ENCODE measurements at regions not wholly inside any gene's neighbourhood (a gene's known extent, or its start where the extent isn't known, plus 50 kb on each side); places are given as distances from the start of the nearest gene placed in this dataset.
A peak's percentile ranks its signal among the peaks of the same experiment; 100 is the strongest.

DNA sequence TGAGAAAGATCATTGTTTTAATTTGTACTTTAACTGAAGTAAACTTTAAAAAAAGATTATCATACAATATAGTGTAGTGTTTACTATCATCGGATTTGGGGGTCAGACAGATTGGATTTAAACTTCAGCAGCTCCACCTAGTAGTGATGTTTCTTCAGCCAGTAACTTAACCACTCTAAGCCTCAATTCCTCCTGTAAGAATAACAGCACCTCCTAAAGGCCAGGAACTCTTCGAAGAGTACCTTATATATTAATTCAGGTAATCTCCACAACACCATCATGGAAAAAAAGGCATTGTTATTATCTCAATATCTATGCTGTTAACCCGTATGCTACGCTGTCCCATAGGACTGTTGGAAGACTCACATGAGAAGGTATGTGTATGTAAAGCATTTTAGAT lies 69.0 kb upstream of the DLGAP1 start:
- intact Hi-C loops (cut with DNase I), result no loop called here
- no peak for ATAC-seq
- Histone ChIP-seq H3K4me3 (no peak overlapping the region), H3K36me3 (no peaks in the 10 kb centered on the region), H3K4me1 (no peaks in the 10 kb centered on the region), H3K27ac (no peak overlapping the region), H3K27me3 (no peaks in the 10 kb centered on the region), H3K9me3 (no peaks in the 10 kb centered on the region)
- DNase-seq, result no peak
- TF ChIP-seq, protein P1, sequence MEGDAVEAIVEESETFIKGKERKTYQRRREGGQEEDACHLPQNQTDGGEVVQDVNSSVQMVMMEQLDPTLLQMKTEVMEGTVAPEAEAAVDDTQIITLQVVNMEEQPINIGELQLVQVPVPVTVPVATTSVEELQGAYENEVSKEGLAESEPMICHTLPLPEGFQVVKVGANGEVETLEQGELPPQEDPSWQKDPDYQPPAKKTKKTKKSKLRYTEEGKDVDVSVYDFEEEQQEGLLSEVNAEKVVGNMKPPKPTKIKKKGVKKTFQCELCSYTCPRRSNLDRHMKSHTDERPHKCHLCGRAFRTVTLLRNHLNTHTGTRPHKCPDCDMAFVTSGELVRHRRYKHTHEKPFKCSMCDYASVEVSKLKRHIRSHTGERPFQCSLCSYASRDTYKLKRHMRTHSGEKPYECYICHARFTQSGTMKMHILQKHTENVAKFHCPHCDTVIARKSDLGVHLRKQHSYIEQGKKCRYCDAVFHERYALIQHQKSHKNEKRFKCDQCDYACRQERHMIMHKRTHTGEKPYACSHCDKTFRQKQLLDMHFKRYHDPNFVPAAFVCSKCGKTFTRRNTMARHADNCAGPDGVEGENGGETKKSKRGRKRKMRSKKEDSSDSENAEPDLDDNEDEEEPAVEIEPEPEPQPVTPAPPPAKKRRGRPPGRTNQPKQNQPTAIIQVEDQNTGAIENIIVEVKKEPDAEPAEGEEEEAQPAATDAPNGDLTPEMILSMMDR (IDR thresholded peaks at IDR 0.05), result no peak
- 49% methylated on average over 4 of the region's 4 CpGs for WGBS (ENCODE audit: insufficient coverage, low coverage, low lambda C conversion rate, missing lambda C conversion rate)

DNA sequence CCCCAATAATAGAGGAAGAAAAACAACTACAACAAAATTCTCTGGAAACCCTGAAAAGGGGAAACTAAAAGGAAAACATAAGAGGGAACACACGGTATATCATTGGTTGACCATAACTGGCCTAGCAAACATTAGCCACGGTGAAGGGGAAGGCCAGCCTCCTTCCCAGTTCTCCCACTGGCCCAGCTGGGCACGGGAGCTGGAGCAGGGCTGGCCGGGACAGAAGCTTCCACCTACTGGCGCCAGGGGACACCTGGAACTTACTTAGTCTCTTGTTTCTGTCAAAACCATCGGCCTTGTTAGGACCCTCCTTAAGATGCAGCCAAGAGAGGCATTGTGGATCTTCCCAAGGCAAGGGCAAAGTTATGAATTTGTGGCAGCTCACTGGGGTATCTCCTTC lies 56.1 kb upstream of the DLGAP1 start:
- Histone ChIP-seq H3K9me3 (no peaks in the 10 kb centered on the region), H3K4me1 (no peaks in the 10 kb centered on the region), H3K27ac (no peak overlapping the region), H3K27me3 (no peaks in the 10 kb centered on the region), H3K4me3 (no peak overlapping the region), H3K36me3 (no peaks in the 10 kb centered on the region)
- ATAC-seq (no peak), DNase-seq (no peak)
- intact Hi-C loops (cut with DNase I), result no loop called here
- WGBS (ENCODE audit: insufficient coverage, low coverage, low lambda C conversion rate, missing lambda C conversion rate), result 89% methylated on average over 6 of the region's 6 CpGs
- TF ChIP-seq, protein P1 (IDR thresholded peaks at IDR 0.05), result no peak

DNA sequence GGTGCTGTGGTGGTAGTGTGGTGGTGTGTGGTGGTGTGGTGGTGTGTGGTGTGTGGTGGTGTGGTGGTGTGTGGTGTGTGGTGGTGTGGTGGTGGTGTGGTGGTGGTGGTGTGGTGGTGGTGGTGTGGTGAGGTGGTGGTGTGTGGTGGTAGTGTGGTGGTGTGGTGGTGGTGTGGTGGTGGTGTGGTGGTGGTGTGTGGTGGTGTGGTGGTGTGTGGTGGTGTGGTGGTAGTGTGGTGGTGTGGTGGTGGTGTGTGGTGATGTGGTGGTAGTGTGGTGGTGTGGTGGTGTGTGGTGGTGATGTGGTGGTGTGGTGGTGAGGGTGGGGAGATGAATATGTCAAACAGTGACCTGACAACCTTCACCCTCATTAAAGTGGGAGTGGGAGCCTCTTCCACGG lies 55.6 kb upstream of the DLGAP1 start:
- DNase-seq (no peak), ATAC-seq (peak; percentile 26 to 76 (median 50))
- Histone ChIP-seq H3K27ac (no peak overlapping the region), H3K36me3 (no peaks in the 10 kb centered on the region), H3K4me3 (no peak overlapping the region), H3K9me3 (no peaks in the 10 kb centered on the region), H3K27me3 (no peaks in the 10 kb centered on the region), H3K4me1 (no peaks in the 10 kb centered on the region)
- TF ChIP-seq, protein P1 (IDR thresholded peaks at IDR 0.05), result no peak
- TF ChIP-seq POLR2A (IDR thresholded peaks at IDR 0.05), result no peak
- WGBS (ENCODE audit: insufficient coverage, low coverage, low lambda C conversion rate, missing lambda C conversion rate), result 67% methylated on average over 1 of the region's 1 CpG
- intact Hi-C loops (cut with DNase I), result no loop called here

DNA sequence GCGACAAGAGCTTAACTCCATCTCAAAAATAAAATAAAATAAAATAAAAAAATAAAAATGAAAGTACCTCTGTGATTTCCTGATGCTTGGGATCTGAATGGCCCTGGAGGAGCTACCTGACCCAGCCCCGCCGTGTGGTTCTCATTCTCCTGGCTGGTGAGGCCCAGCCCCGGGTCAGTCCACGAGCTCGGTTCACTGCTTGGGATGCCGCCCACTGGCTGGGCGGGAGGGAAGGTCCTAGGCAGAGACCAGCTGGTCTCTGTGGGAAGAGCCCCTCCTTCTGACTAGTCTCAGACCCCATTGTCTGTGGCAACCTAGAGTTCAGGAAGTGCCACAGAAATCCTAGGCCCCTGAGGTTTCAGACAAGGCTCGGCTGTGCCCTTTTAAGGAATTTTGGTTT lies 55.1 kb upstream of the DLGAP1 start:
- H3K27ac ChIP-seq, result no peak overlapping the region
- H3K4me1 ChIP-seq, result no peaks in the 10 kb centered on the region
- no peaks in the 10 kb centered on the region for H3K9me3 ChIP-seq
- TF ChIP-seq POLR2A (IDR thresholded peaks at IDR 0.05), result no peak
- TF ChIP-seq, protein P1 (IDR thresholded peaks at IDR 0.05), result no peak
- H3K4me3 ChIP-seq, result no peak overlapping the region
- DNase-seq, result no peak
- WGBS (ENCODE audit: insufficient coverage, low coverage, low lambda C conversion rate, missing lambda C conversion rate), result 59% methylated on average over 2 of the region's 9 CpGs
- intact Hi-C loops (cut with DNase I), result no loop called here
- no peaks in the 10 kb centered on the region for H3K27me3 ChIP-seq
- no peaks in the 10 kb centered on the region for H3K36me3 ChIP-seq
- ATAC-seq, result peak in 1 of 4 donors; percentile 12
